ENCODE measurements at regions not wholly inside any gene's neighbourhood (a gene's known extent, or its start where the extent isn't known, plus 50 kb on each side); places are given as distances from the start of the nearest gene placed in this dataset.

GRCh38 chr2:156156580-156156979, 175.9 kb downstream of the NR4A2 start:
- Mint-ChIP-seq H3K36me3 (ENCODE audit: low read depth) (no peaks in the 10 kb centered on the region), H3K4me3 (ENCODE audit: low read depth) (no peak overlapping the region), H3K27ac (no peak overlapping the region), H3K9me3 (no peaks in the 10 kb centered on the region), H3K4me1 (ENCODE audit: low read depth) (no peaks in the 10 kb centered on the region), H3K27me3 (ENCODE audit: low read depth) (peaks cover 11% of the 10 kb centered on the region)
- intact Hi-C loops (cut with micrococcal nuclease) = no loop called here
- DNase-seq (ENCODE audit: low spot score) = no peak

DNA sequence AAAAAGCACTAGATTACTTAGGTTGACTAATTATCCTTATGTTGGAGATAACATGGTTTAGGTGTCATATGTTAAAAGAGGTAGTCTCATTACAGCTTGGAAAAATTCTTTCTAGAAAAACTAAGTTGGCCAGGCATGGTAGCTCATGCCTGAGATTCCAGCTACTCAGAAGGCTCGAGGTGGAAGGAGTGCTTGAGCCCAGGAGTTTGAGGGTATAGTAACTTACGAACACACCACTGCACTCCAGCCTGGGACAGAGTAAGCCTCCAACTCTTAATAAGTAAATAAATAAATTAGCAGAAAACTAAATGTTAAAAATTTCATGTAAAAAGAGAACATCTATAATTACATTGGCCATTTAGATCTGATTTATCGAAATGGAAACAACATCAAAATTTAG, 177.2 kb downstream of the NR4A2 start:
- Mint-ChIP-seq H3K36me3 (ENCODE audit: low read depth) (no peaks in the 10 kb centered on the region), H3K27ac (no peak overlapping the region), H3K4me1 (ENCODE audit: low read depth) (no peaks in the 10 kb centered on the region), H3K27me3 (ENCODE audit: low read depth) (peaks cover 7% of the 10 kb centered on the region), H3K4me3 (ENCODE audit: low read depth) (no peak overlapping the region), H3K9me3 (no peaks in the 10 kb centered on the region)
- intact Hi-C loops (cut with micrococcal nuclease) = no loop called here
- DNase-seq (ENCODE audit: low spot score) = no peak

DNA sequence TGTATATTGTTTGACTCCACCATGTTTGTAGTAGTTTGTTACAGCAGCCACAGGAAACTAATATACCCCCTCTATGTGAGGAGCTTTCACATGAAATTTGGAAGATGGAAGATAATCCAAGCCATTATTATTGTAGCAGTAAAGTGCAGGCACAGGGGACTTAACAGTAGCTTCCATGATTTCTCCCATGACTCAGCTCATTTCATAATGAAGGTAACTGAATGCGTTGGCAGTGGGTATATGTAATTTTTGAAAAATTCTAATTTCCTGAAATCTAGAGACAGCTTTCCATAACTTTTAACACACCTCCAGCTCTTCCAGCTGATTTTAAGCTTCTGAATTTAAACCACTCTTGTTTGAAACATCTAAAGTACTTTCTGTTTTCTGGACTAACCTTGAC, 181.2 kb downstream of the NR4A2 start:
- Mint-ChIP-seq H3K4me1 (ENCODE audit: low read depth) (no peaks in the 10 kb centered on the region), H3K9me3 (no peaks in the 10 kb centered on the region), H3K36me3 (ENCODE audit: low read depth) (no peaks in the 10 kb centered on the region), H3K27me3 (ENCODE audit: low read depth) (peaks cover 3% of the 10 kb centered on the region), H3K27ac (no peak overlapping the region), H3K4me3 (ENCODE audit: low read depth) (no peak overlapping the region)
- intact Hi-C loops (cut with micrococcal nuclease) = no loop called here
- no peak for DNase-seq (ENCODE audit: low spot score)

DNA sequence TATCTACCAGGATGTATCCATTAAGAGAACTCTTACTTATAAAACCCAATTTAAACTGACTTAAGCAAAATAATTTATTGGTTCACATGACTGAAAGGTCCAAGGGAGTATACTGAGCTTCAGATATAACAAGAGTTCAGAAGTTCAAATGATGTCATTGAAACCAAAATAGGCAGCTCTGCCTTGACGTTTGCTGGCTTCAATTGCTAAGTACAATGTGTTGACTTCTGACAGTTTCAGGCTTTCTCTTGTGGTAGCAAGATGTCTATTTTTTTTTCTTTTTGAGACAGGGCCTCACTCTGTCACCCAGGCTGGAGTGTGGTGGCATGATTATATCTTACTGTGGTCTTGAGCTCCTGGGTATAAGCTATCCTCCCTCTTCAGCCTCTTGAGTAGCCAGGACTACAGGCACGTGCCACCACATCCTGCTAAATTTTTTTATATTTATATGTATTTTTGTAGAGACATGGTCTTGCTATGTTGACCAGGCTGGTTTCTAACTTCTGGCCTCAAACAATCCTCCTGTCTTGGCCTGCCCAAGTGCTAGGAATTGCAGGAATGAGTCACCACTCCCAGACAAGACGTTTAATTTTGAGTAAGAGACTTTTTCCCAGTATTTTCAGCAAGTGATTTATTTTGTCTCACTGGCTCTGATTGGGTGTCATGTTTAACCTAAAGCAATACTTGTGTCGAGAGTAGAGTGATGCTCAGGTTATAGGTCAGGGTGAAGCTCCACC, 184.8 kb downstream of the NR4A2 start:
- no peaks in the 10 kb centered on the region for H3K9me3 Mint-ChIP-seq
- H3K4me3 Mint-ChIP-seq (ENCODE audit: low read depth) = no peak overlapping the region
- H3K4me1 Mint-ChIP-seq (ENCODE audit: low read depth) = no peaks in the 10 kb centered on the region

GRCh38 chr2:156145976-156146375, 186.5 kb downstream of the NR4A2 start:
- Mint-ChIP-seq H3K27ac (no peak overlapping the region), H3K4me1 (ENCODE audit: low read depth) (no peaks in the 10 kb centered on the region), H3K27me3 (ENCODE audit: low read depth) (no peaks in the 10 kb centered on the region), H3K36me3 (ENCODE audit: low read depth) (no peaks in the 10 kb centered on the region), H3K4me3 (ENCODE audit: low read depth) (no peak overlapping the region), H3K9me3 (no peaks in the 10 kb centered on the region)
- intact Hi-C loops (cut with micrococcal nuclease) = no loop called here
- DNase-seq (ENCODE audit: low spot score) = no peak

More for the DNA sequence above, 184.8 kb downstream of the NR4A2 start:
- H3K36me3 Mint-ChIP-seq (ENCODE audit: low read depth) = no peaks in the 10 kb centered on the region
- intact Hi-C loops (cut with micrococcal nuclease) = no loop called here
- no peak overlapping the region for H3K27ac Mint-ChIP-seq
- no peak for DNase-seq (ENCODE audit: low spot score)
- H3K27me3 Mint-ChIP-seq (ENCODE audit: low read depth) = no peaks in the 10 kb centered on the region

DNA sequence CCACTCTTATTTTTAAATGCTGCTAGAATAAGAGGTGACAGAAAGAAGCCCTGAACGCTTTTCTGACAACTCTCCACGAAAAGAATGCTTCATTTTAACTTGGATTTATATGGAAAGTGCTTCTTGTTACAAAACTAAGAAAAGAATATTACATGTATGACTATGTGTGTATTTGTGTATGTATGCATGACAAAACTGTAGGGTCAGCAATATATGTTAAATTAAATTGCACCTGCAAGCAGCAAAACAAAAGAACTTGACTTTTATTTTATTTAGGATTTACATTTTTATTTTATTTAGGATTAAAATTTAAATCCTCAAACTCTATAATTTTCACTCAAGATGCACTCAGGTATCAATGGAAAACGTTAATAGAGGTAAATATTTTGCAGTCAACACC, 187.1 kb downstream of the NR4A2 start:
- no peaks in the 10 kb centered on the region for H3K27me3 Mint-ChIP-seq (ENCODE audit: low read depth)
- DNase-seq (ENCODE audit: low spot score) = no peak
- H3K4me1 Mint-ChIP-seq (ENCODE audit: low read depth) = no peaks in the 10 kb centered on the region
- H3K27ac Mint-ChIP-seq = no peak overlapping the region
- H3K4me3 Mint-ChIP-seq (ENCODE audit: low read depth) = no peak overlapping the region
- H3K9me3 Mint-ChIP-seq = no peaks in the 10 kb centered on the region
- H3K36me3 Mint-ChIP-seq (ENCODE audit: low read depth) = no peaks in the 10 kb centered on the region
- intact Hi-C loops (cut with micrococcal nuclease) = no loop called here

DNA sequence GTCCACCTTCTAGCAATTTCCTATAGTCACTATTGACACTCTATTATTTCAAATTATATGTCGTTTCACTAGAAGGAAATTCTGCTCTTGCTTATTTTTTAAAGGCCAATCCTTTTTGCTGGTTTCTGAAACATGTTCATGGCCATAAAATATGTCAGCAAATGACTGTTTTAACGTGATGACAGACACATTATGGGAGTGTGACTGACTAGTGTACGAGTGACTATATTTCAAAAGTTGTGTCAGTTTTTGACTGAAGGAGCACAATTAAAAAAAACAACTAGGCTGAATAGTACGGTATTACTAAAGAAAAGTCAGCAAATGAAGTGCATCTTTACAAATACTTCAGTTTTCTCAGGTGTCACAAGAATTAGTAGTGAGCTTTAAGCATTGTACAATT, 196.0 kb downstream of the NR4A2 start:
- intact Hi-C loops (cut with micrococcal nuclease) = no loop called here
- no peaks in the 10 kb centered on the region for H3K36me3 Mint-ChIP-seq (ENCODE audit: low read depth)
- no peaks in the 10 kb centered on the region for H3K9me3 Mint-ChIP-seq

DNA sequence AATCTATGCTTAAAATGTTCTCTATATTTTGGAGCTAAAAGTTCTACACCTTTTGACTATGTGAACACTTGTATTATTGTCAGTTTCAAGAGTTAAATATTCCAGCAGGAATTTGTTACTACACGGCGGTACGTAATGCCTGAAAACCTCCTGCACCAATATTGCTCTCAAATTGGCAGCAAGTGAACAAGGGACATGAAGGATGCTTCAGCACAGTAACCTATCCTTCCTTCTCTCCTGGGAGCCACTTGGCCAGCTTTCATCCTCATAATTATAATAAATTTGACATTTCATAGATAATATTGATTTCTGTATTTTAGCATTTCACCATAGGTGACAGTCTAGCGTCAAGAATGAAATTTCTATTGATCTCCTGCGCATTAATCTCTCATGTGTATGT, 197.6 kb downstream of the NR4A2 start:
- H3K27me3 Mint-ChIP-seq (ENCODE audit: low read depth) = no peaks in the 10 kb centered on the region
- intact Hi-C loops (cut with micrococcal nuclease) = no loop called here
- H3K4me1 Mint-ChIP-seq (ENCODE audit: low read depth) = no peaks in the 10 kb centered on the region
- H3K27ac Mint-ChIP-seq = no peak overlapping the region
- no peaks in the 10 kb centered on the region for H3K9me3 Mint-ChIP-seq
- H3K36me3 Mint-ChIP-seq (ENCODE audit: low read depth) = no peaks in the 10 kb centered on the region
- no peak overlapping the region for H3K4me3 Mint-ChIP-seq (ENCODE audit: low read depth)
- DNase-seq (ENCODE audit: low spot score) = no peak

More for the DNA sequence above, 196.0 kb downstream of the NR4A2 start:
- no peak for DNase-seq (ENCODE audit: low spot score)
- no peaks in the 10 kb centered on the region for H3K27me3 Mint-ChIP-seq (ENCODE audit: low read depth)
- H3K4me3 Mint-ChIP-seq (ENCODE audit: low read depth) = no peak overlapping the region
- H3K4me1 Mint-ChIP-seq (ENCODE audit: low read depth) = no peaks in the 10 kb centered on the region
- H3K27ac Mint-ChIP-seq = no peak overlapping the region

- no peak for DNase-seq (ENCODE audit: low spot score)
- no peak overlapping the region for H3K27ac Mint-ChIP-seq
These were observed 199.6 kb downstream of the NR4A2 start for GRCh38 chr2:156132941-156133340.

DNA sequence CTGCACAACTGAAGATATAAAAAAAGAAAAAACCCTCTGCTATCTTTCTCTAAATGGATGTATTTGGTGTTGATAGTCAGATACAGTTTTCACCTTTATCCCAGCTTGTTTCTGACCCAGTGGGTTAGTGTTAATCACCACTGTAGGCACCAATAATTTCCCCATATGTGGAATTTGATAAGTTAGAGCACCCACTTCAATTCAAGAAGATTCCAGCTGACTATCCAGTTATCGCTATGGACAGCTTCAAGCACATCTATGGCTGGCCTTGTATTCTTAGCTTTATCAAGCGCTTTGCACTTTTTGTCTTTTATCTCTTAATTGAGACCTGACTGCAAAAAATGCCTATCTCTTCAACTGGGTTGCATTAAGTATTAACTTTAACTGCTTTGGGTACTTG, 200.4 kb downstream of the NR4A2 start:
- DNase-seq (ENCODE audit: low spot score) = no peak
- Mint-ChIP-seq H3K4me3 (ENCODE audit: low read depth) (no peak overlapping the region), H3K36me3 (ENCODE audit: low read depth) (no peaks in the 10 kb centered on the region), H3K27me3 (ENCODE audit: low read depth) (no peaks in the 10 kb centered on the region), H3K9me3 (no peaks in the 10 kb centered on the region), H3K4me1 (ENCODE audit: low read depth) (no peaks in the 10 kb centered on the region), H3K27ac (no peak overlapping the region)
- intact Hi-C loops (cut with micrococcal nuclease) = no loop called here

More at GRCh38 chr2:156132941-156133340, 199.6 kb downstream of the NR4A2 start:
- intact Hi-C loops (cut with micrococcal nuclease) = no loop called here
- no peaks in the 10 kb centered on the region for H3K27me3 Mint-ChIP-seq (ENCODE audit: low read depth)
- H3K4me3 Mint-ChIP-seq (ENCODE audit: low read depth) = no peak overlapping the region
- H3K9me3 Mint-ChIP-seq = no peaks in the 10 kb centered on the region
- no peaks in the 10 kb centered on the region for H3K4me1 Mint-ChIP-seq (ENCODE audit: low read depth)
- no peaks in the 10 kb centered on the region for H3K36me3 Mint-ChIP-seq (ENCODE audit: low read depth)

DNA sequence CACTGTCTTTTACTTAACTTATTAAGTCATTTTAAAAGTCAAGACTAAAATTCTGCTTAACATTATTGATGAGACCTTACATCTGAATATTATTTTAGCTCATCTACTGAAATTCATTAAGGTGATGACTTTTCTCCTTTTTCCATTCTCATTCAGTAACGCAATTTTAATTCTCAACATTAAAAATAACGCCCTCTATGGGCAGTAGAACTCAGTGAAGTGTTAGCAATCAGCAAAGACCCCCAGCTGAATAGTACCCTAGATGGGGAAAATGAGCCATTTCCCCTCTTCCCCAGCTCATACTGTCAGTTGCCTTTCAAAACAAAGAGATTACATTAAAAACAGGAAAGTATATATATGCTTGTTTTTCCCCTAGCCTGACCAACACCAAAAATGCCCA, 203.3 kb downstream of the NR4A2 start:
- H3K36me3 Mint-ChIP-seq (ENCODE audit: low read depth) = no peaks in the 10 kb centered on the region
- intact Hi-C loops (cut with micrococcal nuclease) = no loop called here

DNA sequence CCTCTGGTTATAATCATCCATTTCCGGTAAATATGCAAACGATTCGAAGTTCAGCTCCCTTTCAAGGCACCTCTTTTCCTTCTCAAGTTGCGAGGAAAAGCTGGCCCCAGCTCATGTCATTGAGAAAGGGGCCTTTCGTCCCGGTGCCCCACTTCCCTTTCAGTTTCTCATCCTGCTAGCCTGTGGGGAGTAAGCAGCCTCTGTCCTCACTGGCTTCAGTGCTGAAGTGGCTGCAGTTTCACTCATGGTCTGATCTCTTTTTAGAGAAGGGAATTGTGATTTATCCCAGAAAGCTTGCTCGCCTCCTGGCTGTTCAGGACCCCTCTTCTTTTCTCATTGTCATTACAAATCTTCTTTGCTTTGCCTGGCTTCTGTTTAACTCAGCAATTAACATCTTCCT, 207.5 kb downstream of the NR4A2 start:
- Mint-ChIP-seq H3K9me3 (no peaks in the 10 kb centered on the region), H3K4me1 (ENCODE audit: low read depth) (no peaks in the 10 kb centered on the region), H3K27ac (no peak overlapping the region), H3K36me3 (ENCODE audit: low read depth) (no peaks in the 10 kb centered on the region), H3K4me3 (ENCODE audit: low read depth) (no peak overlapping the region), H3K27me3 (ENCODE audit: low read depth) (no peaks in the 10 kb centered on the region)
- no peak for DNase-seq (ENCODE audit: low spot score)
- intact Hi-C loops (cut with micrococcal nuclease) = no loop called here

More for the DNA sequence above, 203.3 kb downstream of the NR4A2 start:
- H3K4me3 Mint-ChIP-seq (ENCODE audit: low read depth) = no peak overlapping the region
- H3K27me3 Mint-ChIP-seq (ENCODE audit: low read depth) = no peaks in the 10 kb centered on the region
- H3K27ac Mint-ChIP-seq = no peak overlapping the region
- no peaks in the 10 kb centered on the region for H3K9me3 Mint-ChIP-seq
- no peak for DNase-seq (ENCODE audit: low spot score)
- H3K4me1 Mint-ChIP-seq (ENCODE audit: low read depth) = no peaks in the 10 kb centered on the region

- Mint-ChIP-seq H3K4me1 (ENCODE audit: low read depth) (no peaks in the 10 kb centered on the region), H3K36me3 (ENCODE audit: low read depth) (no peaks in the 10 kb centered on the region), H3K27me3 (ENCODE audit: low read depth) (no peaks in the 10 kb centered on the region), H3K4me3 (ENCODE audit: low read depth) (no peak overlapping the region), H3K27ac (no peak overlapping the region), H3K9me3 (no peaks in the 10 kb centered on the region)
- DNase-seq (ENCODE audit: low spot score) = no peak
- intact Hi-C loops (cut with micrococcal nuclease) = no loop called here
These were observed 208.1 kb downstream of the NR4A2 start for GRCh38 chr2:156124458-156124857.
